Caco-2 (cell line): ENCODE measurements at regions not wholly inside any gene's neighbourhood (a gene's known extent, or its start where the extent isn't known, plus 50 kb on each side); places are given as distances from the start of the nearest gene placed in this dataset.

ENCODE experiments used
- BruUV-seq: library from RNA; stranded (reverse); fragments of 400-500 nt; replicated peaks from 2 replicates; lab custom pipeline; 2021; lab: Mats Ljungman, UMichigan
- CTCF ChIA-PET: fragments of 300-600 bp; sonication (Branson Sonifier 250); formaldehyde crosslinking; loops from one replicate; lab custom pipeline; 2022; ENCODE audit warnings: antibody characterized with exemption; lab: Charles Lee
- POLR2A ChIA-PET: fragments of 300-600 bp; sonication (Branson Sonifier 250); formaldehyde crosslinking; loops from one replicate; lab custom pipeline; 2022; ENCODE audit warnings: antibody characterized with exemption; lab: Charles Lee
- DNase-seq, 2 experiments: peaks; one replicate each; pipeline versions ENCODE4 v3.0.0 to v3.0.0-alpha.2; 2020 to 2022
- H3K27me3 ChIP-seq: replicated peaks from 2 replicates; pipeline ENCODE4 v1.6.0; 2011; ENCODE audit warnings: low read length; ENCODE audit not compliant: control insufficient read depth, insufficient read depth
- H3K36me3 ChIP-seq: 2 replicates; pipeline ENCODE4 v1.5.1; 2011; ENCODE audit warnings: low read length; ENCODE audit not compliant: control insufficient read depth, insufficient read depth
- H3K4me1 ChIP-seq: fragments of 250-450 bp; sonication (Bioruptor Pico); 2 replicates; pipeline ENCODE4 v1.5.1; 2020; ENCODE audit warnings: mild to moderate bottlenecking
- H3K4me3 ChIP-seq: 2 replicates; pipeline ENCODE4 v1.5.1; 2011; ENCODE audit warnings: low read depth, mild to moderate bottlenecking, control low read depth, low read length
- H3K9me3 ChIP-seq: fragments of 250-450 bp; sonication (Bioruptor Pico); 2 replicates; pipeline ENCODE4 v1.5.1; 2020; ENCODE audit warnings: mild to moderate bottlenecking, moderate library complexity
- H3K27ac Mint-ChIP-seq: one replicate; pipeline ENCODE4 v1.8.0; 2022; ENCODE audit warnings: mixed read lengths; ENCODE audit not compliant: unreplicated experiment
- H3K27me3 Mint-ChIP-seq: one replicate; pipeline ENCODE4 v1.8.0; 2022; ENCODE audit warnings: mixed read lengths; ENCODE audit not compliant: insufficient read depth, unreplicated experiment
- H3K36me3 Mint-ChIP-seq: one replicate; pipeline ENCODE4 v1.8.0; 2022; ENCODE audit warnings: mild to moderate bottlenecking, mixed read lengths; ENCODE audit not compliant: insufficient read depth, unreplicated experiment
- H3K4me1 Mint-ChIP-seq: one replicate; pipeline ENCODE4 v1.8.0; 2022; ENCODE audit warnings: low read depth, mixed read lengths; ENCODE audit not compliant: unreplicated experiment
- H3K4me3 Mint-ChIP-seq: one replicate; pipeline ENCODE4 v1.8.0; 2022; ENCODE audit warnings: mild to moderate bottlenecking, moderate library complexity, mixed read lengths; ENCODE audit not compliant: unreplicated experiment
- H3K9me3 Mint-ChIP-seq: one replicate; pipeline ENCODE4 v1.8.0; 2022; ENCODE audit warnings: mixed read lengths; ENCODE audit not compliant: unreplicated experiment
- intact Hi-C: fragments of 100-400 bp; cut with micrococcal nuclease; formaldehyde crosslinking; loops from one replicate; pipeline ENCODE4 v1.10.0; 2022; ENCODE audit not compliant: unreplicated experiment
- TF ChIP-seq, protein P1 (sequence below), 2 experiments: fragments of 200-600 bp in 1 of 2; IDR thresholded peaks; 1 replicate in 1 of 2; 2 replicates in 1 of 2; pipeline versions ENCODE4 v1.5.1 to v1.8.0; 2011 to 2022; ENCODE audit warnings: antibody characterized with exemption in 1 of 2, control low read depth in 1 of 2, inconsistent platforms in 1 of 2, low read depth in 1 of 2, low read length in 1 of 2, mild to moderate bottlenecking in 1 of 2, moderate library complexity in 1 of 2; ENCODE audit not compliant: insufficient read depth in 1 of 2, severe bottlenecking in 1 of 2, unreplicated experiment in 1 of 2

DNA sequence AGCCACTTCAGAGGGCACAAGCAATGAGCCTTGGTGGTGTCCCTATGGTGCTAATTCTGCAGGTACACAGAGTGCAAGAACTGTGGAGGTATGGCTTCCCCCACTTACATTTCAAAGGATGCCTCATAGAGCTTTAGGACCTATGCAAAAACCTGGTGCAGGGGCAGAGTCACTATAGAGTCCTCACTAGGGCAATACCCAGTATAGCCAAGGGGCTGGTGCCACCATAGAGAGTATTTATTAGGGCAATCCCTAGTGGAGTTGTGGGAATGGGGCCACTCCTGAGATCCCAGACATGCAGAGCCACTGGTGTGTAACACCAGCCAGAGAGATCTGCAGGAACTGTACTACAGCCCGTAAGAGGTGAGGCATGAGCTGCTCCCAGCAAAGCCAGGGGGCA is 312.2 kb downstream of the SLC4A3 start:
- Mint-ChIP-seq H3K36me3 (no peaks in the 10 kb centered on the region), H3K27me3 (peaks cover 5% of the 10 kb centered on the region), H3K4me1 (no peaks in the 10 kb centered on the region), H3K27ac (no peak overlapping the region), H3K9me3 (no peaks in the 10 kb centered on the region), H3K4me3 (no peak overlapping the region)
- intact Hi-C loops, result no loop called here
- CTCF ChIA-PET, result no interaction called here
- DNase-seq, result no peak
- BruUV-seq, result no TSS peak
- TF ChIP-seq, protein P1, sequence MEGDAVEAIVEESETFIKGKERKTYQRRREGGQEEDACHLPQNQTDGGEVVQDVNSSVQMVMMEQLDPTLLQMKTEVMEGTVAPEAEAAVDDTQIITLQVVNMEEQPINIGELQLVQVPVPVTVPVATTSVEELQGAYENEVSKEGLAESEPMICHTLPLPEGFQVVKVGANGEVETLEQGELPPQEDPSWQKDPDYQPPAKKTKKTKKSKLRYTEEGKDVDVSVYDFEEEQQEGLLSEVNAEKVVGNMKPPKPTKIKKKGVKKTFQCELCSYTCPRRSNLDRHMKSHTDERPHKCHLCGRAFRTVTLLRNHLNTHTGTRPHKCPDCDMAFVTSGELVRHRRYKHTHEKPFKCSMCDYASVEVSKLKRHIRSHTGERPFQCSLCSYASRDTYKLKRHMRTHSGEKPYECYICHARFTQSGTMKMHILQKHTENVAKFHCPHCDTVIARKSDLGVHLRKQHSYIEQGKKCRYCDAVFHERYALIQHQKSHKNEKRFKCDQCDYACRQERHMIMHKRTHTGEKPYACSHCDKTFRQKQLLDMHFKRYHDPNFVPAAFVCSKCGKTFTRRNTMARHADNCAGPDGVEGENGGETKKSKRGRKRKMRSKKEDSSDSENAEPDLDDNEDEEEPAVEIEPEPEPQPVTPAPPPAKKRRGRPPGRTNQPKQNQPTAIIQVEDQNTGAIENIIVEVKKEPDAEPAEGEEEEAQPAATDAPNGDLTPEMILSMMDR (IDR thresholded peaks at IDR 0.05; ENCODE audit: insufficient read depth in 1 of 2, low read depth in 1 of 2, low read length in 1 of 2, severe bottlenecking in 1 of 2, unreplicated experiment in 1 of 2), result no peak
- Histone ChIP-seq H3K4me1 (no peaks in the 10 kb centered on the region), H3K9me3 (no peaks in the 10 kb centered on the region), H3K4me3 (no peak overlapping the region), H3K36me3 (no peaks in the 10 kb centered on the region), H3K27me3 (no peaks in the 10 kb centered on the region)
- POLR2A ChIA-PET, result no interaction called here

DNA sequence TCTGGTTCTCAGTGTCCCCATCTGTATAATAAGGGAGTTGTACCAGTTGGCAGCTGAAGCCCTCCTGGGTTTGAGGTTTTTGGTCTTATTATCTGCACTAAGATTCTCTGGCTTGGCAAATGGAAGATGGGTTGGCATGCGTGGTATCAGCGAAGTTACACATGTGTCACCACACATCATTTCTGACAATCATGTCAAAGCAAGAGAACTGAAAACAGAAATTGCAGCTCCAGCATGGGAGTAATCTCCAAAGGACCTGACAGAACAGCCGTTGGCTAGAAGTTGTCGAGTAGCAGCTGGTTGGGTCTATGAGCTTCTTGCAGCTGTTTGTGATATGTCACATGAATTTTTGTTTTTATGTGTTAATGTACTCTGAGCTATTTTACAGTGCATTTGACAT is 317.4 kb downstream of the SLC4A3 start:
- Histone ChIP-seq H3K27me3 (no peaks in the 10 kb centered on the region; the same call in 1 of the 2 replicates), H3K4me3 (no peak overlapping the region), H3K36me3 (no peaks in the 10 kb centered on the region), H3K9me3 (no peaks in the 10 kb centered on the region), H3K4me1 (no peaks in the 10 kb centered on the region)
- Mint-ChIP-seq H3K4me1 (no peaks in the 10 kb centered on the region), H3K36me3 (no peaks in the 10 kb centered on the region), H3K27me3 (peaks cover 5% of the 10 kb centered on the region), H3K4me3 (no peak overlapping the region), H3K27ac (no peak overlapping the region), H3K9me3 (no peaks in the 10 kb centered on the region)
- no TSS peak for BruUV-seq
- TF ChIP-seq, protein P1 (IDR thresholded peaks at IDR 0.05; ENCODE audit: insufficient read depth in 1 of 2, low read depth in 1 of 2, low read length in 1 of 2, severe bottlenecking in 1 of 2, unreplicated experiment in 1 of 2), result no peak
- ChIA-PET CTCF (no interaction called here), POLR2A (no interaction called here)
- no peak for DNase-seq
- intact Hi-C loops, result no loop called here

DNA sequence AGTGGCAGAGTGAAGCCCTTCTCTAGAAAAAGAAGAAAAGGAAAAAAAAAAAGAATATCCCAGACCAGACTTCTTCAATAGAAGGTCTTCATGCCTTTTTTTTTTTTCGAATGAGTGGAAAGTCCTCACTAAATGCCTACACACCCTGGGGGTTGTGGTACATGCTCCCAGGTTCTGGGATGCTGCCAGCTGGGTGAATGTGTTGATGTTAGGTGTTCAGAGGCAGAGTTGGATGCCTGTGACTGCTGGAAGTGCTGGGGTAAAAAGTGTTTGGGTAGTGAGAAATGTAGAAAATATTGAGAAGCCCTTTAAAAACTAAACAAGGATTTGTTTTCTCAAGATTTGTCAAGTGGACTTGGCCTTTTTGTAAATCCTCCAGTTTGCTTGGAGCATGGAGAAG is 318.6 kb downstream of the SLC4A3 start:
- H3K27me3 ChIP-seq, result no peaks in the 10 kb centered on the region; the same call in 1 of the 2 replicates
- H3K4me3 Mint-ChIP-seq, result no peak overlapping the region
- no peak overlapping the region for H3K4me3 ChIP-seq
- no peaks in the 10 kb centered on the region for H3K36me3 ChIP-seq
- H3K9me3 Mint-ChIP-seq, result no peaks in the 10 kb centered on the region
- intact Hi-C loops, result no loop called here
- H3K4me1 ChIP-seq, result no peaks in the 10 kb centered on the region
- no peaks in the 10 kb centered on the region for H3K4me1 Mint-ChIP-seq
- no peaks in the 10 kb centered on the region for H3K36me3 Mint-ChIP-seq
- no peak overlapping the region for H3K27ac Mint-ChIP-seq
- peaks cover 5% of the 10 kb centered on the region for H3K27me3 Mint-ChIP-seq
- no peaks in the 10 kb centered on the region for H3K9me3 ChIP-seq
- no TSS peak for BruUV-seq
- CTCF ChIA-PET, result no interaction called here
- TF ChIP-seq, protein P1 (IDR thresholded peaks at IDR 0.05; ENCODE audit: insufficient read depth in 1 of 2, low read depth in 1 of 2, low read length in 1 of 2, severe bottlenecking in 1 of 2, unreplicated experiment in 1 of 2), result no peak
- POLR2A ChIA-PET, result no interaction called here
- no peak for DNase-seq
